HG03571 (cell line): ENCODE measurements at regions not wholly inside any gene's neighbourhood (a gene's known extent, or its start where the extent isn't known, plus 50 kb on each side); places are given as distances from the start of the nearest gene placed in this dataset.
"Not testable (repeated sequence)": the region's sequence is repeated elsewhere in the genome, so short reads cannot be mapped to it uniquely, and the experiment has no call there.

Experiments
- ATAC-seq: cut with Tn5 transposase; IDR thresholded peaks from one replicate; pipeline ENCODE4 v1.9.1; 2021; ENCODE audit not compliant: unreplicated experiment

GRCh38 chr14:106480287-106480686 is 953.9 kb downstream of the TMEM121 start:
- ATAC-seq = not testable (repeated sequence)

- not testable (repeated sequence) for ATAC-seq
These were observed 955.8 kb downstream of the TMEM121 start for GRCh38 chr14:106482213-106482612.

GRCh38 chr14:106487600-106487999 is 961.2 kb downstream of the TMEM121 start:
- ATAC-seq = no peak

GRCh38 chr14:106488291-106488690 is 961.9 kb downstream of the TMEM121 start:
- ATAC-seq = no peak

GRCh38 chr14:106489112-106489881 is 962.9 kb downstream of the TMEM121 start:
- no peak for ATAC-seq

- ATAC-seq = no peak
These were observed 964.1 kb downstream of the TMEM121 start for GRCh38 chr14:106490442-106490841.

- no peak for ATAC-seq
These were observed 965.5 kb downstream of the TMEM121 start for GRCh38 chr14:106491851-106492250.

GRCh38 chr14:106493962-106494823 is 967.8 kb downstream of the TMEM121 start:
- ATAC-seq = no peak

- ATAC-seq = no peak
These were observed 974.2 kb downstream of the TMEM121 start for GRCh38 chr14:106500571-106500970.

- no peak for ATAC-seq
These were observed 975.5 kb downstream of the TMEM121 start for GRCh38 chr14:106501898-106502297.

- no peak for ATAC-seq
These were observed 979.0 kb downstream of the TMEM121 start for GRCh38 chr14:106505366-106505765.

GRCh38 chr14:106506881-106507305 is 980.5 kb downstream of the TMEM121 start:
- no peak for ATAC-seq

- ATAC-seq = no peak
These were observed 981.0 kb downstream of the TMEM121 start for GRCh38 chr14:106507354-106507753.

- no peak for ATAC-seq
These were observed 981.8 kb downstream of the TMEM121 start for GRCh38 chr14:106508216-106508615.

GRCh38 chr14:106509176-106509575 is 982.8 kb downstream of the TMEM121 start:
- ATAC-seq = no peak

GRCh38 chr14:106509807-106510206 is 983.4 kb downstream of the TMEM121 start:
- no peak for ATAC-seq

GRCh38 chr14:106511006-106511799 is 984.8 kb downstream of the TMEM121 start:
- no peak for ATAC-seq

- ATAC-seq = no peak
These were observed 985.4 kb downstream of the TMEM121 start for GRCh38 chr14:106511800-106512198.

- no peak for ATAC-seq
These were observed 986.9 kb downstream of the TMEM121 start for GRCh38 chr14:106513302-106513701.

GRCh38 chr14:106518054-106518943 is 991.9 kb downstream of the TMEM121 start:
- ATAC-seq = no peak
